ENCODE measurements at regions not wholly inside any gene's neighbourhood (a gene's known extent, or its start where the extent isn't known, plus 50 kb on each side); places are given as distances from the start of the nearest gene placed in this dataset.

DNA sequence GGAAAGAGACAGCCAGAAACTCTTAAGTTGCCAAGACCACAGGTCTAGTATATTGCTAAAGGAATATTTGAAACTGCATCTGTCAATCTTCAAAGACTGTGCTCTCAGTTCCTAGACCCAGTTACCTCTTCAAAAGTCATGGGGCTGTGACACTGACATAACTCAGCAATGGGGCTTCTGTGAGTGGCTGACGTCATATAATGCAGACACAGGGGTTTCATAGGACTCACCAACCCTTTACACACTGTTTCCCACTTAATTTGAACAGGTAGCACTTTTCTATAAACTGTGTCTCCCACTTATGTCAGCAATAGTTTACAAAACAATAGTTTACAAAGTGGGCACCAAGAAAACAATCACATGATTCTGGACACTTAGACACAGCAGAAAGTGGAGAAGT is 158.4 kb downstream of the GALC start:
- Histone ChIP-seq H2AFZ (ENCODE audit: low read length) (no peak overlapping the region), H3K4me2 (ENCODE audit: insufficient read depth, low read length) (no peak overlapping the region), H3K4me1 (ENCODE audit: insufficient read depth, low read length) (no peaks in the 10 kb centered on the region), H3K4me3 (ENCODE audit: insufficient read depth, low read length) (no peak overlapping the region), H4K20me1 (ENCODE audit: insufficient read depth, low read length) (no peaks in the 10 kb centered on the region), H3K27ac (ENCODE audit: low read depth, low read length) (no peak overlapping the region), H3K27me3 (ENCODE audit: insufficient read depth, low read length) (no peaks in the 10 kb centered on the region), H3K36me3 (ENCODE audit: insufficient read depth, low read length) (no peaks in the 10 kb centered on the region), H3K9me3 (ENCODE audit: low read depth, low read length) (no peaks in the 10 kb centered on the region), H3K79me2 (ENCODE audit: insufficient read depth, low read length) (no peaks in the 10 kb centered on the region)
- DNase-seq (ENCODE audit: insufficient read length, low spot score, missing footprints) = no peak
- TF ChIP-seq, protein P1, sequence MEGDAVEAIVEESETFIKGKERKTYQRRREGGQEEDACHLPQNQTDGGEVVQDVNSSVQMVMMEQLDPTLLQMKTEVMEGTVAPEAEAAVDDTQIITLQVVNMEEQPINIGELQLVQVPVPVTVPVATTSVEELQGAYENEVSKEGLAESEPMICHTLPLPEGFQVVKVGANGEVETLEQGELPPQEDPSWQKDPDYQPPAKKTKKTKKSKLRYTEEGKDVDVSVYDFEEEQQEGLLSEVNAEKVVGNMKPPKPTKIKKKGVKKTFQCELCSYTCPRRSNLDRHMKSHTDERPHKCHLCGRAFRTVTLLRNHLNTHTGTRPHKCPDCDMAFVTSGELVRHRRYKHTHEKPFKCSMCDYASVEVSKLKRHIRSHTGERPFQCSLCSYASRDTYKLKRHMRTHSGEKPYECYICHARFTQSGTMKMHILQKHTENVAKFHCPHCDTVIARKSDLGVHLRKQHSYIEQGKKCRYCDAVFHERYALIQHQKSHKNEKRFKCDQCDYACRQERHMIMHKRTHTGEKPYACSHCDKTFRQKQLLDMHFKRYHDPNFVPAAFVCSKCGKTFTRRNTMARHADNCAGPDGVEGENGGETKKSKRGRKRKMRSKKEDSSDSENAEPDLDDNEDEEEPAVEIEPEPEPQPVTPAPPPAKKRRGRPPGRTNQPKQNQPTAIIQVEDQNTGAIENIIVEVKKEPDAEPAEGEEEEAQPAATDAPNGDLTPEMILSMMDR (IDR thresholded peaks at IDR 0.05; ENCODE audit: extremely low read depth, low read depth, low read length) = no peak

DNA sequence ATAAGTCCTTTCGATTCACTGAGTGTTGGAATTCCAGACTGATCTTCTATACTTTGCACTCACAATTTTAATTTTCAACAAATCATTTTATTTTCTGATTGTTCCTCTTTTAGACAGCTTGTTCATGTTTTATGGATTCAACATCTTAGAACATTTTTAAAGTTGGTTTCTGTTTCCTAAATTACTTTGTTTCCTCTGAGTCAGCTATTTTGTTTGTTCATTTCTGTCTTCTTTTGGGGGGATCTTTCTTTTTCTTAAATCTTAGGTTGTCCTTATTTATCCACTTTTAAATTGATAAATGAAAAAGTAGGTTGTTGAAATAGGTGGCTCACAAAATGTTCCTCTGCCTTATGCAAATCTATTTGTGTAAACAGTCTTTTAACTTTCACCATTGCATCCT is 160.0 kb downstream of the GALC start:
- H3K4me3 ChIP-seq (ENCODE audit: insufficient read depth, low read length) = no peak overlapping the region
- H3K4me2 ChIP-seq (ENCODE audit: insufficient read depth, low read length) = no peak overlapping the region
- H3K79me2 ChIP-seq (ENCODE audit: insufficient read depth, low read length) = no peaks in the 10 kb centered on the region

DNA sequence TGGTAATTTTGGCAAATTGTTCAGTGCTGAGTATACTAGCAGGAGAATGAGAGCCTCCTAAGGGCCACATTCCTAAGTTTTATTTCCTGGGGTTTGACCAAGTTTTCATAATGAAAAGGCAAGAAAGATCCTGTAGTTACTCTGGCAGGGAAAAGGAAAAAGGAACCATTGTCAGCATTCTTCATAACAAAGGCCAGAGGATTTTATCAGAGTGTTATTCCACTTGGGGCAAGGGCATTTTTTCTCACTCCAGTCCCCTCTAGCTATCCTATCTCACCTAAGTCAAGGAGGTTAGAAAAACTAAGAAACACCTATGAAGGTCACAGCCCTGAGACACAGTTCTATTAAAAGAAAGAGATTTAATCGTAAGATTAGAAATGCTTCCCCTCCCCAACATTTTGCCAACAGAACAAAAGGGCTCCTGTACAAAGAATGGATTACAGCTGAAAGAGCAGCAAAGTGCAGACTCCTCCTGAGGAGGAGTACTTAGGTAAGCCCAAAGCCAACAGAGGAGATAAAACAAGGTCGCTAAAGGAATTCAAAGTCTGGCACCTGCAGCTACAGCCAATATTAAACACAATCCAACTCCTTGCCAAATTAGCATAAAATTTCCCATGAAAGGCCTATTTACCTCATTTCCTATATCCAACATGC is 162.4 kb downstream of the GALC start:
- TF ChIP-seq, protein P1 (IDR thresholded peaks at IDR 0.05; ENCODE audit: extremely low read depth, low read depth, low read length) = no peak
- Histone ChIP-seq H4K20me1 (ENCODE audit: insufficient read depth, low read length) (no peaks in the 10 kb centered on the region), H3K4me2 (ENCODE audit: insufficient read depth, low read length) (no peak overlapping the region), H3K4me1 (ENCODE audit: insufficient read depth, low read length) (no peaks in the 10 kb centered on the region), H3K4me3 (ENCODE audit: insufficient read depth, low read length) (no peak overlapping the region), H3K27ac (ENCODE audit: low read depth, low read length) (no peak overlapping the region), H3K36me3 (ENCODE audit: insufficient read depth, low read length) (no peaks in the 10 kb centered on the region), H3K9me3 (ENCODE audit: low read depth, low read length) (peaks cover 3% of the 10 kb centered on the region), H3K27me3 (ENCODE audit: insufficient read depth, low read length) (no peaks in the 10 kb centered on the region), H2AFZ (ENCODE audit: low read length) (no peak overlapping the region), H3K79me2 (ENCODE audit: insufficient read depth, low read length) (no peaks in the 10 kb centered on the region)
- DNase-seq (ENCODE audit: insufficient read length, low spot score, missing footprints) = no peak

More for the DNA sequence above, 160.0 kb downstream of the GALC start:
- Histone ChIP-seq H3K9me3 (ENCODE audit: low read depth, low read length) (peaks cover 3% of the 10 kb centered on the region), H3K36me3 (ENCODE audit: insufficient read depth, low read length) (no peaks in the 10 kb centered on the region), H4K20me1 (ENCODE audit: insufficient read depth, low read length) (no peaks in the 10 kb centered on the region), H3K4me1 (ENCODE audit: insufficient read depth, low read length) (no peaks in the 10 kb centered on the region), H3K27me3 (ENCODE audit: insufficient read depth, low read length) (no peaks in the 10 kb centered on the region), H2AFZ (ENCODE audit: low read length) (no peak overlapping the region), H3K27ac (ENCODE audit: low read depth, low read length) (no peak overlapping the region)
- DNase-seq (ENCODE audit: insufficient read length, low spot score, missing footprints) = no peak
- TF ChIP-seq, protein P1 (IDR thresholded peaks at IDR 0.05; ENCODE audit: extremely low read depth, low read depth, low read length) = no peak

DNA sequence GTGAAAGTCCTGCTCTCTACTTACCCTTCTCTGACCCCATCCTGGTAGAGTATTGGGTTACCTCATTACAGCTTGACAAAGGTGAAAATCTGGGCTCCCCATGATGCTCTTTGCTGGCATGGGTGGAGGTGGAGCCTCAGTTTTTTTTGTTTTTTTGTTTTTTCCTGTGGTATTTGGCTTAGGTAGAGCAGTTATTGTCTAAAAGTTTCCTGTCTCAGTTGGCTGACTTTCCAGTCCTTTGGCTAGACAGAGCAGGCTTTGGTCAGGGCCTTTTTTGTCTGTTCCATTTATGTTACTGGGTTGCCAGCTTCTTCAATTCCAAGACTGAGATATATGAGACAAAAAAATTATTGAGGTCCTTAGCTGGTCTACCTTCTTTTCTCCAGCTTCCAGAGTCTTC is 163.4 kb downstream of the GALC start:
- H3K27ac ChIP-seq (ENCODE audit: low read depth, low read length) = no peak overlapping the region
- no peaks in the 10 kb centered on the region for H3K27me3 ChIP-seq (ENCODE audit: insufficient read depth, low read length)
- no peaks in the 10 kb centered on the region for H3K79me2 ChIP-seq (ENCODE audit: insufficient read depth, low read length)
- DNase-seq (ENCODE audit: insufficient read length, low spot score, missing footprints) = no peak
- peaks cover 3% of the 10 kb centered on the region for H3K9me3 ChIP-seq (ENCODE audit: low read depth, low read length)
- H4K20me1 ChIP-seq (ENCODE audit: insufficient read depth, low read length) = no peaks in the 10 kb centered on the region
- H3K4me2 ChIP-seq (ENCODE audit: insufficient read depth, low read length) = no peak overlapping the region
- TF ChIP-seq, protein P1 (IDR thresholded peaks at IDR 0.05; ENCODE audit: extremely low read depth, low read depth, low read length) = no peak
- no peaks in the 10 kb centered on the region for H3K4me1 ChIP-seq (ENCODE audit: insufficient read depth, low read length)
- H2AFZ ChIP-seq (ENCODE audit: low read length) = no peak overlapping the region
- H3K4me3 ChIP-seq (ENCODE audit: insufficient read depth, low read length) = no peak overlapping the region
- H3K36me3 ChIP-seq (ENCODE audit: insufficient read depth, low read length) = no peaks in the 10 kb centered on the region
